ENCODE measurements at regions not wholly inside any gene's neighbourhood (a gene's known extent, or its start where the extent isn't known, plus 50 kb on each side); places are given as distances from the start of the nearest gene placed in this dataset.

- POLR2A ChIA-PET (ENCODE audit: unreplicated experiment): interaction anchor here (0.5 to 1.9 kb wide), 4 partner anchors 10 to 217 kb away, joined by 3 to 5 read pairs (median 4); no protein-coding TSS in a partner anchor
- peak overlapping the region; percentile 100 for H2BK5ac ChIP-seq (ENCODE audit: low read depth, low read length, poor library complexity, severe bottlenecking)
- peak overlapping the region; percentile 26 for H2AK9ac ChIP-seq (replicated peaks; ENCODE audit: low read depth, low read length, poor library complexity)
- H4K8ac ChIP-seq (ENCODE audit: low read depth in 2 of 2, low read length in 2 of 2): peak overlapping the region; percentile 91 to 100
- peak overlapping the region; percentile 99 for H2AK5ac ChIP-seq (ENCODE audit: low read depth, low read length)
- peaks cover 46% of the 10 kb centered on the region for H3K4me1 ChIP-seq (ENCODE audit: control insufficient read depth, insufficient read depth, low read length)
- peak overlapping the region; percentile 2; the same call in 1 of the 2 replicates for H3K4me2 ChIP-seq (ENCODE audit: low read depth, low read length)
- H3K9me3 ChIP-seq (ENCODE audit: control insufficient read depth, insufficient read depth, low read length): no peaks in the 10 kb centered on the region
- H3K4me3 ChIP-seq (ENCODE audit: insufficient read depth, low read depth, low read length): no peak overlapping the region
- H3K36me3 ChIP-seq (ENCODE audit: control insufficient read depth, insufficient read depth, low read length): peaks cover 12% of the 10 kb centered on the region
- intact Hi-C loops (cut with micrococcal nuclease) (loop anchor here (5.0 to 10.0 kb wide), 4 partner anchors 37 to 739 kb away; no protein-coding TSS in a partner anchor), dilution Hi-C loops (cut with HindIII; ENCODE audit: low sequenced_read_pairs, unreplicated experiment) (no loop called here), in situ Hi-C loops (cut with MboI; ENCODE audit: low sequenced_read_pairs) (loop anchor here (10.0 to 25.0 kb wide), 2 partner anchors 99 to 892 kb away; no protein-coding TSS in a partner anchor)
- H3K56ac ChIP-seq (ENCODE audit: extremely low read depth, insufficient read depth, low read length): peak overlapping the region; percentile 85
- H3K9me1 ChIP-seq (ENCODE audit: insufficient read depth, low read length): peaks cover 32% of the 10 kb centered on the region
- peak overlapping the region; percentile 89 for H3K14ac ChIP-seq (replicated peaks; ENCODE audit: low read depth, low read length)
- no peaks in the 10 kb centered on the region for H3K27me3 ChIP-seq (ENCODE audit: control insufficient read depth, insufficient read depth, low read length)
- H3K9ac ChIP-seq (ENCODE audit: low read depth, low read length): peak overlapping the region; percentile 24
- DNase-seq (no peak), ATAC-seq (ENCODE audit: low read depth) (no peak)
- no CpG with 5 or more reads among the region's 5 CpGs for WGBS, 2 experiments (ENCODE audit: extremely low coverage in 2 of 2, insufficient read length in 1 of 2)
- peak overlapping the region; percentile 100 for H4K91ac ChIP-seq (ENCODE audit: insufficient read depth, low read depth, low read length)
- H2BK15ac ChIP-seq (ENCODE audit: low read depth, low read length): peak overlapping the region; percentile 90; the same call in 2 of the 3 replicates
- CTCF ChIA-PET: interaction anchor here (1.1 to 1.3 kb wide), 2 partner anchors 11 to 549 kb away, joined by 3 to 5 read pairs; no protein-coding TSS in a partner anchor
- TF ChIP-seq MAZ (IDR thresholded peaks at IDR 0.05; ENCODE audit: borderline replicate concordance, low read depth, low read length) (no peak), CTCF (conservative IDR thresholded peaks at IDR 0.05; ENCODE audit: low read depth, low read length) (no peak), USF2 (IDR thresholded peaks at IDR 0.05; ENCODE audit: low read depth, low read length) (no peak), POLR2A (IDR thresholded peaks at IDR 0.05; ENCODE audit: low read depth, low read length) (no peak), MAFK (IDR thresholded peaks at IDR 0.05; ENCODE audit: low read depth, low read length) (no peak), BHLHE40 (IDR thresholded peaks at IDR 0.05; ENCODE audit: low read depth, low read length) (no peak), CEBPB (IDR thresholded peaks at IDR 0.05; ENCODE audit: low read depth, low read length) (no peak), SMC3 (IDR thresholded peaks at IDR 0.05; ENCODE audit: low read depth, low read length) (no peak), NFE2L2 (IDR thresholded peaks at IDR 0.05; ENCODE audit: low read depth, low read length) (no peak), CHD1 (IDR thresholded peaks at IDR 0.05; ENCODE audit: low read depth, low read length) (no peak)
- H3K79me1 ChIP-seq (ENCODE audit: low read depth in 1 of 2, low read length in 2 of 2): peaks cover 32 to 73% of the 10 kb centered on the region in 2 experiments; a peak in 3 of 4 replicates
- peak overlapping the region; percentile 100 for H3K4ac ChIP-seq (ENCODE audit: low read depth, low read length)
- no peak overlapping the region for H2AFZ ChIP-seq (replicated peaks; ENCODE audit: low read length, poor library complexity)
- peak overlapping the region; percentile 90 for H3K18ac ChIP-seq (ENCODE audit: low read depth, low read length)
- H2BK120ac ChIP-seq (ENCODE audit: low read depth, low read length): peak overlapping the region; percentile 99
- peak overlapping the region; percentile 78 for H3K23ac ChIP-seq (ENCODE audit: low read depth, low read length)
- H4K20me1 ChIP-seq (ENCODE audit: insufficient read depth, low read length): no peaks in the 10 kb centered on the region
- H4K5ac ChIP-seq (ENCODE audit: low read depth, low read length): peak overlapping the region; percentile 90
- BruUV-seq (replicated peaks): no TSS peak
- peak overlapping the region; percentile 83 for H3K27ac ChIP-seq (ENCODE audit: insufficient read depth, low read length)
- peak overlapping the region; percentile 99 for H2BK20ac ChIP-seq (ENCODE audit: low read depth, low read length)
Measured at GRCh38 chr11:122204206-122204605, 88.2 kb upstream of the BLID start.
